GM18499 (cell line): ENCODE measurements at regions not wholly inside any gene's neighbourhood (a gene's known extent, or its start where the extent isn't known, plus 50 kb on each side); places are given as distances from the start of the nearest gene placed in this dataset.

Experiments used
- ATAC-seq: cut with Tn5 transposase; IDR thresholded peaks from one replicate; pipeline ENCODE4 v1.9.1; 2021; ENCODE audit warnings: moderate number of reproducible peaks; ENCODE audit not compliant: insufficient read depth, unreplicated experiment

- no peak for ATAC-seq
Observed at GRCh38 chr15:31925541-31925940, 104.8 kb upstream of the CHRNA7 start.

- ATAC-seq: no peak
Observed at GRCh38 chr15:31930967-31931366, 99.3 kb upstream of the CHRNA7 start.

DNA sequence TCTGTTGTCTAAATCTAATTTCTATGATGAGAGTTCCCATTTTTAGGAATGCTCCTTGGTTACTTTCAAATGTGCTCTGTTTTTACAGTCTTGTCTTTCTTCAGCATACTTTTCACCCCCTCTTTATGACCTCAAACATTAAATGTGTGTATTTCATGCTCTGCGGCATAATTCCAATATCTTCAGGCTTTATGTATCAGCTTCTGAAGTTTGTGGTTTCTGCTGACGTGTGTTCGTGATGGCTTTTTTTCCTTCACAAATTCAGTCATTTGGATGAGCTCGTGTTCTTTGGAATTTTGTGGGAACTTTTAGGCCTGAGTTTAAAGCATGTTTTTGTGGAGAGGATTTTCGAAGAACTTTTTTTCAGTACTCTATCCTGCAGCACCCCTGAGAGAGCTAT, 97.7 kb upstream of the CHRNA7 start:
- ATAC-seq: no peak

DNA sequence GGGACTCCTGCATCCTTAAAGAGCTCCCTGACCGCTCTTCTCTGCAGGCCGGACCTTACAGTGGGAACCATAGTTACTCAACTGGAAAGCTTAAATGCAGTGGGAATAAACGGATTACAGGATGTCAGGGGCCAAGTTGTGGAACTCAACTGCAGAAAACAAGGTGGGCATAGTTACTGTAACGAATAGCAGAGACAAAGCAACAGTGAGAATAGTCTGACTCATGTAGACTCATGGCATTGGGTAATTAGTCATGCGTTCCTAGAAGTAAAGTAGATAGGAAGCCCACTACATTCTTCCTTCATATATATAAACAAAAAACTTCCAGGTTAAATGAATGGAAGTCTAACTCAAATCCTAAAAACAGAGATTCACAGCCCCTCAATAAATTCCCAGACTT, 95.5 kb upstream of the CHRNA7 start:
- no peak for ATAC-seq

DNA sequence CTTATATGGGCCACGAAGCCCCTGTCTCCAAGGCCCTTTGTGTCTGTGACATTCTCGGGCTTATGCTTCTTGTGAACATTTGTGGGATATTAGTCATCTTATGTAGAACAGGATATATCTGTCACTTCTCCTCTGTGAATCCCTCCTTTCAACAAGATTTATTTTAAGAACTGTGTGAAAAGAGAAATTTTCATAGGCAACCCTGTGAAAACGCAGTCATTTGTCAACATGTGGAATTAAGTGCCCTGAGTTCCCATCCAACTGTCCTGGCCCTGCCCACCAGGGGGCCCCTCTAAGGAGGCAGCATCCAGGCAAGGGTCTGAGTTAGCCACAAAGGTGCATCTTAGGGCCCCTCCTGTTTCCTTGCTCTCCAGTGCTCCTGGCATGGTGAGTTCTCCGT, 76.8 kb upstream of the CHRNA7 start:
- no peak for ATAC-seq

GRCh38 chr15:31954374-31955172, 75.7 kb upstream of the CHRNA7 start:
- no peak for ATAC-seq

GRCh38 chr15:31955734-31956133, 74.6 kb upstream of the CHRNA7 start:
- ATAC-seq: no peak

DNA sequence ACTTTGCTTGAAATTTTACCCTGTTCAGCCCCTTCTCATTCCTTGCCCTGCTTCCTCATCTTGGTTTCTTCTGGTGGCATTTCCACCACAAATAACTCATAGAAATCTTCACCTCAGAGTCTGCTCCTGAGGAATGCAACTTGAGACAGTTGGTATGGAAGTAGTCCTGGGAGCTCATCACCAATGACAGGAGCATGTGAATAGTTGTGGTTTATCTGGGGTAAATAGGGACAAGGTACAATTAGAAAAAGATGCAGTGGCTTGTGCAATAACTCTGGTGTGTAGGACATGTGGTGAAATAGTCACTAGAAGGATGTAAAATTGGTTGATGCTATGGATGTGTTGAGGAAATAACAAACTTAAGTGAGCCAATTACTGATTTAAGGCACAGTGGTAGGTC, 72.7 kb upstream of the CHRNA7 start:
- no peak for ATAC-seq

DNA sequence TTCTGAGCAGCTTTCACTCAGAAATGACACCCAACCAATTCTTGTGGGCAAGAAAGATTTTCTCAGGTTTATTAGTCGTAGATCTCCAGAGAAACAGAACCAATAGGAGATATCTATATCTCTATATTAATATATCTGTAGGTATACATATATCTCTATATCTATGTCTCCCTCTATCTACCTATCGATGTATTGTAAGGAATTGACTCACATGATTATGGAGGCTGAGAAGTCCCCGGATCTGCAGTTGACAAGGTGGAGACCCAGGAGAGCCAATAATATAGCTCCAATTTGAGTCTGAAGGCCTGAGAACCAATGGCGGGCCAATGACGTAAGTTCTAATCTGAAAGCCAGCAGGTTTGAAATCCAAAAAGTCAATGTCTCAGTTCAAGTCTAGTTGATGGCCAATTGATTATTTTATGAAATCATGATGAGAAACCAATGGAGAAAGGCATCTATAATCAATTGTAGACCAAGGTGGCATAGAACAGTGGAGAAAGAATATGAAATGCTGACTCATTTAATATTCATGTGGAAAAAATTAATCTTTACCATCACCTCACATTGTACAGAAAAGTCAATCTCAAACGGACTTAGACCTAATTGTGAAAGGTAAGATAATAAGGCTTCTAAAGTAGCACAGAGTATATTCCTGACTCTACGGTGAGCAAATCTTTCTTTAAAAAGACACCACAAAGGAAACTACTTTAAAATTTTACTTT, 65.6 kb upstream of the CHRNA7 start:
- ATAC-seq: no peak

DNA sequence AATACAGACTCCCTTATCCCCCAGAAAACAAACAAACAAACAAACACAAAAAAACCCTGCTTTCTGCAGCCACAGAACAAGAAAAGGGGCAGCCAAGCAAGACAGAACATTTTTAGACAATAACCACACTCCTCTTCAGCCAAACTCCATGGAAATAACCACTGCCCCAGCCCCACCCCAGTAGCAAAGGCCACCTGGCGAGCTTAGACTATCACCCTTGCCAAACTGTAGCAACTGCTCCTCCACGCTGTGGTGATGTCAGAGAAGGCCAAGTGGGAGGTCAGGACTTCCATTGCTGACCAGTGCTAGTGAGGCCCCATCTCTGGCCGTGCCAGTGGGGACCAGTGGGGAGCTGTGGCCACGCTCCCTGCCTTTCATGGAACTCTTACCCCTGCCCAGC, 60.3 kb upstream of the CHRNA7 start:
- no peak for ATAC-seq

DNA sequence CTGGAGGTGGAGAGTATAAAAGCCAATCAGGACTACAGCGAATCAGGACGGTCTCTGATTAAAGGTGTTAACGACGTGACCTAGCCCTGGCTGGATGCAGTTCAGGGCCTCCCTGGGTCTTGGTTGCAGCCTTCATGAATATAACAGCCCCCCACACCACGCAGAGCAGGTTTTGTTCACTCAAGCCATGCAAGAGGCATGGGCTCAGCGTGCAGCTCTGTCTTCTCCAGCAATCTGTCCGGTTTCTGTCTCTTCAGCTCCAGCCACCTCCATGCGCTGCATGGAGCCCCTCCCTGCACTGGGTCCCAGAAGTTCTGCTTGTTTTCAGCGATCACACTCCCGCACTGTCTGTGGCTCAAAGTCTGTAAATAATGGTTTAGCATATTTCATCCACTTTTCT, 57.1 kb upstream of the CHRNA7 start:
- ATAC-seq: no peak

DNA sequence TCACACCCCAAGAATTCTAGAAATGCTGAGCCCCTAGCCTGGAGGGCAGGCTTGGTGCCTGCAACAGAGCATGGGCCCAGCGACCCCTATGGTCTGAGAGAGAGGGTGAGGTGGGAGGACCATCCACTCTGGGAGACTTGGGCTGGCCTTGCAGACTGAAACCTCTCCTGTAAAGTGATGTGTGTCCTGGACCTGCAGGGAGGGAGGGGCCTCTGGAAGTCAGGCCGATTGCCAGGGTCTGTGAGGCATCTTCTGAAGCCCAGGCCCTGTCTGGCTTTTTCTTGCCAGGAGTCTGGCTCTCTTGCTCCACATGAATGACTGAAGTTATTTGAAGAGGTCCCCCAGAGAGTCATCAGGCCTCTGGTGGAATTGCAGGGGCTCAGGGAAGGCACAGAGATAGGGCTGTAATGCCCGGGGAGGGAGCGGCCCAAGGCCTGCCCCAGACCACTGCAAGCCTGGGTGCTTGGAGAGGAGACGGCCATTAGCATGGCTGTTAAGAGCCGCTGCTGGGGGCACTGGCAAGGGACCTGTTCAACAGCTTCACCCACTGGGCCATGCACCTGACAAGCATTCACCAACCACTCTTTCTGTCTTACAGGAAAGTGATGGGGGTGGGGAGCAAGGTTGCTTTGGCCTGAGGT, 56.0 kb upstream of the CHRNA7 start:
- ATAC-seq: no peak

- no peak for ATAC-seq
Observed at GRCh38 chr15:31974855-31975829, 55.2 kb upstream of the CHRNA7 start.

GRCh38 chr15:31975830-31976229, 54.5 kb upstream of the CHRNA7 start:
- ATAC-seq: no peak

DNA sequence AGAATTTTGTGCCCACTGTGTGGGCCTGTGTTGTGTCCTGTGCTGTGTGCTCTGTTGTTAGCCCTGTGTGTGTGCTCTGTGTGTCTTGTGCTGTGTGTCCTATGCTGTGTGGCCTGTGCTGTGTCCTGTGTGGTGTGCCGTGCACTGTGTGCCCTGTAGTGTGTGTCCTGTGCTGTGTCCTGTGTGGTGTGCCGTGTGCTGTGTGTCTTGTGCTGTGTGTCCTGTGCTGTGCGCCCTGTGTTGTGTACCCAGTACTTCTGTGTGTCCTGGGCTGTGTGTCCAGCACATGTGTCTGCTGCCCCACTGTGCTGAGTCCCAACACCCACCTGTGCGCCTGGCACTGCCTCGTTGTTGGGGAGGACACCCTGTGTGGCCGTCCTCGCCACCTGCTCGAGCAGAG, 53.2 kb upstream of the CHRNA7 start:
- no peak for ATAC-seq

GRCh38 chr15:31977812-31978661, 52.3 kb upstream of the CHRNA7 start:
- ATAC-seq: no peak
